ENCODE measurements at regions not wholly inside any gene's neighbourhood (a gene's known extent, or its start where the extent isn't known, plus 50 kb on each side); places are given as distances from the start of the nearest gene placed in this dataset.

- Histone ChIP-seq H3K27ac (no peak overlapping the region), H3K27me3 (replicated peaks; ENCODE audit: insufficient read depth) (no peaks in the 10 kb centered on the region), H3K36me3 (no peaks in the 10 kb centered on the region), H3K4me1 (replicated peaks) (no peaks in the 10 kb centered on the region), H3K4me3 (no peak overlapping the region), H3K9me3 (no peaks in the 10 kb centered on the region)
- 75% methylated on average over 5 of the region's 5 CpGs for WGBS
- DNase-seq (ENCODE audit: low spot score), result no peak
- TF ChIP-seq POLR2AphosphoS5 (IDR thresholded peaks at IDR 0.05) (no peak), CTCF (IDR thresholded peaks at IDR 0.05) (no peak), POLR2A (IDR thresholded peaks at IDR 0.05) (no peak)
- intact Hi-C loops (cut with DNase I), result no loop called here
Observed at GRCh38 chr14:81970307-81970706, 436.7 kb upstream of the SEL1L start.

- intact Hi-C loops (cut with DNase I), result no loop called here
- no peak for DNase-seq (ENCODE audit: low spot score)
- Histone ChIP-seq H3K9me3 (no peaks in the 10 kb centered on the region), H3K4me1 (replicated peaks) (no peaks in the 10 kb centered on the region), H3K27me3 (replicated peaks; ENCODE audit: insufficient read depth) (no peaks in the 10 kb centered on the region), H3K27ac (no peak overlapping the region), H3K36me3 (no peaks in the 10 kb centered on the region), H3K4me3 (no peak overlapping the region)
- WGBS, result 30% methylated on average over 2 of the region's 2 CpGs
- TF ChIP-seq CTCF (IDR thresholded peaks at IDR 0.05) (no peak), POLR2A (IDR thresholded peaks at IDR 0.05) (no peak), POLR2AphosphoS5 (IDR thresholded peaks at IDR 0.05) (no peak)
Observed at GRCh38 chr14:81971911-81972310, 438.3 kb upstream of the SEL1L start.

DNA sequence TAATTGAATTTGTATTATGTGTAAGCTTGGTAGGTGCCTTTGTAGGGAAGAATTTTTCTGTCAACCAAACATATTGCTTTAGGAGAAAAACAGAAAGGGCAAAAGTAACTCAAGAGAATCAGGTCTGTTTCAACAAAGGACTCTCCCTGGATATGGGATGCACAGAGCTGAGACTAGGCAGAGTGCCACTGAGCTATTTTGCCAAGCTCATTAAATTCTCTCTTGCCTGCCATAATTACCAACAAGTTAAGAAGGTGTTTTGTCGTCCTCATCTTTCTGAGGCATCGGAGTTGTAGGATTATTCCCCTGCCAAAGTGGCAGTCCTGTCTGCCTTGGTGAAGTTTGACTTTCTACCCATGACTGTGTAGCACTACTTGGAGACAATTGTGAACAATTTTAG is 438.9 kb upstream of the SEL1L start:
- Histone ChIP-seq H3K4me3 (no peak overlapping the region), H3K9me3 (no peaks in the 10 kb centered on the region), H3K27me3 (replicated peaks; ENCODE audit: insufficient read depth) (no peaks in the 10 kb centered on the region), H3K27ac (no peak overlapping the region), H3K4me1 (replicated peaks) (no peaks in the 10 kb centered on the region), H3K36me3 (no peaks in the 10 kb centered on the region)
- intact Hi-C loops (cut with DNase I), result no loop called here
- WGBS, result 43% methylated on average over 2 of the region's 2 CpGs
- no peak for TF ChIP-seq POLR2A (IDR thresholded peaks at IDR 0.05)
- TF ChIP-seq POLR2AphosphoS5 (IDR thresholded peaks at IDR 0.05), result no peak
- TF ChIP-seq CTCF (IDR thresholded peaks at IDR 0.05), result no peak
- no peak for DNase-seq (ENCODE audit: low spot score)

- Histone ChIP-seq H3K27ac (no peak overlapping the region), H3K9me3 (no peaks in the 10 kb centered on the region), H3K27me3 (replicated peaks; ENCODE audit: insufficient read depth) (no peaks in the 10 kb centered on the region), H3K36me3 (no peaks in the 10 kb centered on the region), H3K4me1 (replicated peaks) (no peaks in the 10 kb centered on the region), H3K4me3 (no peak overlapping the region)
- intact Hi-C loops (cut with DNase I), result no loop called here
- DNase-seq (ENCODE audit: low spot score), result no peak
- no peak for TF ChIP-seq POLR2A (IDR thresholded peaks at IDR 0.05)
- no peak for TF ChIP-seq CTCF (IDR thresholded peaks at IDR 0.05)
- no peak for TF ChIP-seq POLR2AphosphoS5 (IDR thresholded peaks at IDR 0.05)
- WGBS, result 13% methylated on average over 2 of the region's 2 CpGs
Observed at GRCh38 chr14:81974543-81974942, 440.9 kb upstream of the SEL1L start.

DNA sequence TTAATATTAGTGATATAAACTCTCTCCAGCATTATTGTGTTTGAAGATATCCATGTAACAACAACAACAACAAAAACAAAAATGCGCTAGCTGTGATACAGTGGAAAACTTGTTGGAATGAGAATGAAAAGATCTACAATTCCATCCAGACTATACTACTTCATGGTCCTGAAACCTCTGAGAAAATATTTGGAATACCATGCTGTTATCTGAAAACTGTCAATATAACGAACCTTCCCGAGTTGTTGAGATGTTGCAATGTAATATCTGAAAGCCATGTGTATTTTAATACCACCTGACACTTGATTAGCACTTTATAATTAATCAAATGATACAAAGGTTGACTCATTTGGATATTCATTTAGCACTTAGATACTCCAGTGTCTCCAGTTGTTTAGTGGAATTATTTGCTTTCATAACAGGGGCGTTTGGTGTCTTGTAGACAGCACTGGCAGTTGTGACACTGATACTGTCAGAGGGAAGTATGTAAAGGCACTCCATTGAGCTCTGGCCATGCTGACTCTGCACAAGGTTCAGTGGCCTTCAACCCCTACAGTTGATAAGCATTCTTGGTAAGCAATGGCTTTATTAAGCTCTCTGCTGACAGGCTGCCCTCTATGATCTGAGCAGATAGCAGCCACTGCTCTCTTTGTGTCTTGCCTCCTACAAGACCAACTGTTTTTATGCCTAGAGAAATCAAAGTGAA is 447.1 kb upstream of the SEL1L start:
- whole genome bisulfite sequencing, result 88% methylated on average over 4 of the region's 4 CpGs
- intact Hi-C loops (cut with DNase I), result no loop called here
- no peaks in the 10 kb centered on the region for H3K9me3 ChIP-seq
- no peaks in the 10 kb centered on the region for H3K27me3 ChIP-seq (replicated peaks; ENCODE audit: insufficient read depth)
- no peaks in the 10 kb centered on the region for H3K36me3 ChIP-seq
- TF ChIP-seq CTCF (IDR thresholded peaks at IDR 0.05) (no peak), POLR2A (IDR thresholded peaks at IDR 0.05) (no peak), POLR2AphosphoS5 (IDR thresholded peaks at IDR 0.05) (no peak)
- DNase-seq (ENCODE audit: low spot score), result no peak
- H3K4me1 ChIP-seq (replicated peaks), result no peaks in the 10 kb centered on the region
- no peak overlapping the region for H3K4me3 ChIP-seq
- no peak overlapping the region for H3K27ac ChIP-seq

Data from prostate gland (tissue), 2 donors.